ENCODE measurements at regions not wholly inside any gene's neighbourhood (a gene's known extent, or its start where the extent isn't known, plus 50 kb on each side); places are given as distances from the start of the nearest gene placed in this dataset.

- no peaks in the 10 kb centered on the region for H3K36me3 ChIP-seq (ENCODE audit: control insufficient read depth in 2 of 2, extremely low read depth in 1 of 2, insufficient read depth in 2 of 2, low read length in 2 of 2)
- no peak overlapping the region for H3K4me3 ChIP-seq (replicated peaks in 1 of 3; ENCODE audit: insufficient read depth in 1 of 3, low read depth in 1 of 3, low read length in 3 of 3)
- no peak for DNase-seq (ENCODE audit: low read depth, low spot score)
- no peaks in the 10 kb centered on the region for H4K20me1 ChIP-seq (replicated peaks; ENCODE audit: control insufficient read depth, extremely low read depth, insufficient read depth, low read length)
- no peak overlapping the region for H3K27ac ChIP-seq (ENCODE audit: insufficient read depth, low read depth, low read length)
- no peaks in the 10 kb centered on the region for H3K9me1 ChIP-seq (replicated peaks; ENCODE audit: control insufficient read depth, extremely low read depth, insufficient read depth, low read length)
- H2AFZ ChIP-seq (ENCODE audit: low read depth, low read length), result no peak overlapping the region
- TF ChIP-seq JUN (IDR thresholded peaks at IDR 0.05; ENCODE audit: borderline replicate concordance, insufficient read depth, insufficient read length, low read depth) (no peak), MAX (IDR thresholded peaks at IDR 0.05; ENCODE audit: insufficient read depth, insufficient read length) (no peak), CTCF (IDR thresholded peaks at IDR 0.05; ENCODE audit: extremely low read depth in 1 of 2, insufficient read depth in 1 of 2, low read depth in 1 of 2, low read length in 2 of 2) (no peak), POLR2AphosphoS5 (IDR thresholded peaks at IDR 0.05; ENCODE audit: insufficient read depth, low read depth, low read length) (no peak), MYC (IDR thresholded peaks at IDR 0.05; ENCODE audit: low read depth, low read length) (no peak), FOS (IDR thresholded peaks at IDR 0.05; ENCODE audit: borderline replicate concordance, insufficient read depth, low read length) (no peak)
- no TSS peak for BruUV-seq (replicated peaks)
- no peaks in the 10 kb centered on the region for H3K27me3 ChIP-seq (ENCODE audit: control insufficient read depth in 2 of 2, insufficient read depth in 2 of 2, low read length in 2 of 2)
- no peak overlapping the region for H3K9ac ChIP-seq (replicated peaks; ENCODE audit: extremely low read depth, insufficient read depth, low read length)
- intact Hi-C loops (cut with micrococcal nuclease) (no loop called here), dilution Hi-C loops (cut with MboI; ENCODE audit: extremely low pct_ligation_motif_present, low sequenced_read_pairs) (no loop called here)
- H3K4me2 ChIP-seq (ENCODE audit: insufficient read depth, low read length), result no peak overlapping the region
- POLR2A ChIA-PET, result no interaction called here
- no peak for FAIRE-seq
- CTCF ChIA-PET, result no interaction called here
- no peaks in the 10 kb centered on the region for H3K9me3 ChIP-seq (replicated peaks; ENCODE audit: control insufficient read depth, insufficient read depth, low read length)
- H3K79me2 ChIP-seq (ENCODE audit: control insufficient read depth, insufficient read depth, low read length), result no peaks in the 10 kb centered on the region
- H3K4me1 ChIP-seq (ENCODE audit: control insufficient read depth, extremely low read depth, insufficient read depth, low read length), result no peaks in the 10 kb centered on the region
Observed at GRCh38 chr2:12615509-12615908, 101.2 kb upstream of the TRIB2 start.

Measured in endothelial cell of umbilical vein (primary cell).